Heart left ventricle (tissue), 16 donors: ENCODE measurements at regions not wholly inside any gene's neighbourhood (a gene's known extent, or its start where the extent isn't known, plus 50 kb on each side); places are given as distances from the start of the nearest gene placed in this dataset.

Source experiments
- ATAC-seq, 4 donors: fragments of 200-7000 bp; cut with Tn5 transposase; one replicate each; pipeline ENCODE4 v1.9.1; 2020 to 2022; ENCODE audit warnings: moderate library complexity in 4 of 4, mild to moderate bottlenecking in 3 of 4, moderate number of reproducible peaks in 1 of 4
- DNase-seq, 5 donors: peaks; one replicate each; pipeline ENCODE4 v3.0.0-alpha.2; 2020
- H3K27ac ChIP-seq, 12 donors: fragments of 200-600 bp; sonication (generic) in 4 of 12; one replicate each; pipeline versions ENCODE4 v1.5.0 to v1.8.0; 2016 to 2022; ENCODE audit warnings: mild to moderate bottlenecking in 2 of 12
- H3K27me3 ChIP-seq, 9 donors: fragments of 200-600 bp; sonication (generic) in 2 of 9; one replicate each; pipeline versions ENCODE4 v1.5.1 to v1.8.0; 2016 to 2022; ENCODE audit warnings: mild to moderate bottlenecking in 3 of 9
- H3K36me3 ChIP-seq, 9 donors: fragments of 200-600 bp; sonication (generic) in 2 of 9; one replicate each; pipeline versions ENCODE4 v1.5.0 to v1.8.0; 2018 to 2022; ENCODE audit warnings: mild to moderate bottlenecking in 2 of 9
- H3K4me1 ChIP-seq, 12 donors: fragments of 200-600 bp; sonication (generic) in 4 of 12; one replicate each; pipeline versions ENCODE4 v1.5.0 to v1.8.0; 2016 to 2022; ENCODE audit warnings: mild to moderate bottlenecking in 3 of 12
- H3K4me3 ChIP-seq, 12 donors: fragments of 200-600 bp; sonication (generic) in 4 of 12; one replicate each; pipeline versions ENCODE4 v1.5.0 to v1.8.0; 2017 to 2022; ENCODE audit warnings: mild to moderate bottlenecking in 9 of 12, moderate library complexity in 4 of 12
- H3K9me3 ChIP-seq, 12 donors: fragments of 200-600 bp; sonication (generic) in 4 of 12; one replicate each; pipeline versions ENCODE4 v1.5.0 to v1.8.0; 2016 to 2022; ENCODE audit warnings: mild to moderate bottlenecking in 1 of 12
- POLR2A ChIP-seq, 2 donors: fragments of 450-650 bp; IDR thresholded peaks; one replicate each; pipeline ENCODE4 v1.6.1; 2017; ENCODE audit warnings: antibody characterized with exemption in 2 of 2, mild to moderate bottlenecking in 2 of 2, moderate library complexity in 2 of 2
- WGBS, 4 donors: extraction: QIAGEN DNeasy Blood & Tissue Kit in 2 of 4; methylation state at CpG; one replicate each; pipeline versions ENCODE4 v1.1.5 to v1.1.7; 2013 to 2018; 5-methylcytosine and 5-hydroxymethylcytosine counted together
- intact Hi-C, 10 donors: fragments of 100-400 bp; cut with DNase I; formaldehyde crosslinking; loops; one replicate each; pipeline versions ENCODE4 v1.11.1 to v1.14.2; 2022
- TF ChIP-seq, protein P1 (sequence below), 12 donors: fragments of 200-600 bp; sonication (generic) in 4 of 12; IDR thresholded peaks; one replicate each; pipeline versions ENCODE4 v1.5.0 to v1.8.0; 2018 to 2022; ENCODE audit warnings: antibody characterized with exemption in 12 of 12, mild to moderate bottlenecking in 5 of 12
- donor health status: ischemic (EF 13 %, LVEDD 7.1; RV severe dilation, severe dysfunction).
- donor health status: healthy with polysubstance abuse.
- donor health status: DM: no; HTN: yes; CAD: no.
- donor health status: DM: no; HTN: no; CAD: no.
- donor health status: ischemic (EF 25% LVEDD 6.9; RV normal size, moderate dysfunction).
- donor health status: ischemic (EF 25% LVEDD 5.7; RV mildly dilated, moderate dysfunction).
- donor health status: healthy.
- donor health status: DM: yes; HTN: yes; CAD: no.
- donor health status: ischemic (EF 35%, LVEDD 5.7; RV mildly dilated, moderate dysfunction).
- donor health status: nonischemic (EF 11% LVEDD 7.7; RV severe dilation, severe dysfunction).
- donor health status: DM: yes; HTN: yes; CAD: no.
- donor health status: PGD.
- donor health status: ischemic (EF 29% LVEDD 5.4; RV normal size, mild dysfunction).
- donor health status: nonischemic (EF 23%, LVEDD 6.1; RV moderate dilation, normal function).

DNA sequence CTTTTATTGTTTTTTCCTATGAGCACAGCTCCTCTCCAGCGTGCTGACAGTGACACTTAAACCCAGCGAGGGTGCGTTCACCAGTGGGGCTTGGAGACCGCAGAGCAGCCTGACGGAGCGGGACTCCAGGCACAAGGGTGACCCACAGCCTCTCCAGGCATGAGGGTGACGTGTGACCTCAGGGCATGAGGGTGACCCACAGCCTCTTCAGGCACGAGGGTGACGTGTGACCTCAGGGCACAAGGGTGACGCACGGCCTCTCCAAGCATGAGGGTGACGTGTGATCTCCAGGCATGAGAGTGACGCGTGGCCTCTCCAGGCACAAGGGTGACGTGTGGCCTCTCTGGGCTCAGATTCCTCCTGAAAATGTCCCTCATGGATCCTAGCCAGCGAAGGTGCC is 164.3 kb upstream of the TCERG1L start:
- no peak overlapping the region for H3K4me3 ChIP-seq
- ATAC-seq (no peak), DNase-seq (no peak)
- no peak overlapping the region for H3K27ac ChIP-seq
- H3K4me1 ChIP-seq: no peaks in the 10 kb centered on the region
- intact Hi-C loops: no loop called here
- WGBS, 4 donors: 74 to 84% (median 82%) methylated on average over 15 to 16 of the region's 16 CpGs
- no peak for TF ChIP-seq POLR2A (IDR thresholded peaks at IDR 0.05)
- TF ChIP-seq, protein P1, sequence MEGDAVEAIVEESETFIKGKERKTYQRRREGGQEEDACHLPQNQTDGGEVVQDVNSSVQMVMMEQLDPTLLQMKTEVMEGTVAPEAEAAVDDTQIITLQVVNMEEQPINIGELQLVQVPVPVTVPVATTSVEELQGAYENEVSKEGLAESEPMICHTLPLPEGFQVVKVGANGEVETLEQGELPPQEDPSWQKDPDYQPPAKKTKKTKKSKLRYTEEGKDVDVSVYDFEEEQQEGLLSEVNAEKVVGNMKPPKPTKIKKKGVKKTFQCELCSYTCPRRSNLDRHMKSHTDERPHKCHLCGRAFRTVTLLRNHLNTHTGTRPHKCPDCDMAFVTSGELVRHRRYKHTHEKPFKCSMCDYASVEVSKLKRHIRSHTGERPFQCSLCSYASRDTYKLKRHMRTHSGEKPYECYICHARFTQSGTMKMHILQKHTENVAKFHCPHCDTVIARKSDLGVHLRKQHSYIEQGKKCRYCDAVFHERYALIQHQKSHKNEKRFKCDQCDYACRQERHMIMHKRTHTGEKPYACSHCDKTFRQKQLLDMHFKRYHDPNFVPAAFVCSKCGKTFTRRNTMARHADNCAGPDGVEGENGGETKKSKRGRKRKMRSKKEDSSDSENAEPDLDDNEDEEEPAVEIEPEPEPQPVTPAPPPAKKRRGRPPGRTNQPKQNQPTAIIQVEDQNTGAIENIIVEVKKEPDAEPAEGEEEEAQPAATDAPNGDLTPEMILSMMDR (IDR thresholded peaks at IDR 0.05): no peak
- H3K9me3 ChIP-seq: no peaks in the 10 kb centered on the region
- H3K36me3 ChIP-seq: no peaks in the 10 kb centered on the region
- peaks cover 0 to 39% (median 0%) of the 10 kb centered on the region in 9 donors for H3K27me3 ChIP-seq

DNA sequence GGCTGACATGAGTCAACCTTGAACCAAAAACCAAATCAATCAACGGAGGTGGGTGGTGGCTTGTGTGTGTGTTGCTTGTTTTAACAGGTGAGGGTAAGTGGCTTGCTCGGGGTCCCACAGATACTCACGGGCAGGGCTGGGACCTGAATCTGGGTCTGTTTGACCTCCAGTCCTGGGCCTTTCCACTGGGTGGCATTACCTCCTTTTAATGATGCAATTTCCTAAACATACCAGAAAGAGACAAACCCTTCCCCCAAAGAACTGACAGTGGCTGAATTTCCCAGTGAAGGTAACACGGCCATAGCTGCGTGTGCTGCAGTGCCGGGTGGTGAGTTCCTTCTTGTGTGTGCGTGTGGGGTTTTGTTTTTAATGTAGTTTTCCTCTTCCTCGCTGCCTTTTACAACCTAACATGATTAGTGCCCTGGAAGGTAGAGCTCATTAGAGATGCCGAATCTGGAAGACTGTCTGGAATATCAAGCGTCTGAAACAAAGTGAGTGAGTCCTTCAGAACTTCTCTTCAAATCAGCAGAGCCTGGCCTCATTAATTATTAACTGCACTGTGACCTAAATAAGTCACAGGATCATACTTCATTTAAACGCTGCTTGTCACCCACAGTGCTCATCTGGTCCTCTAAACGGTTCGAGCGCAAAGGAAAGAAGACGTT is 166.1 kb upstream of the TCERG1L start:
- WGBS, 4 donors: 67 to 76% (median 73%) methylated on average over 15 of the region's 15 CpGs
- no peak for ATAC-seq
- H3K27ac ChIP-seq: no peak overlapping the region
- no peaks in the 10 kb centered on the region for H3K4me1 ChIP-seq
- no peak overlapping the region for H3K4me3 ChIP-seq
- intact Hi-C loops: no loop called here
- H3K36me3 ChIP-seq: no peaks in the 10 kb centered on the region
- H3K27me3 ChIP-seq: peaks cover 0 to 39% (median 0%) of the 10 kb centered on the region in 9 donors
- no peak for TF ChIP-seq POLR2A (IDR thresholded peaks at IDR 0.05)
- TF ChIP-seq, protein P1 (IDR thresholded peaks at IDR 0.05): no peak
- H3K9me3 ChIP-seq: no peaks in the 10 kb centered on the region
- DNase-seq: no peak

DNA sequence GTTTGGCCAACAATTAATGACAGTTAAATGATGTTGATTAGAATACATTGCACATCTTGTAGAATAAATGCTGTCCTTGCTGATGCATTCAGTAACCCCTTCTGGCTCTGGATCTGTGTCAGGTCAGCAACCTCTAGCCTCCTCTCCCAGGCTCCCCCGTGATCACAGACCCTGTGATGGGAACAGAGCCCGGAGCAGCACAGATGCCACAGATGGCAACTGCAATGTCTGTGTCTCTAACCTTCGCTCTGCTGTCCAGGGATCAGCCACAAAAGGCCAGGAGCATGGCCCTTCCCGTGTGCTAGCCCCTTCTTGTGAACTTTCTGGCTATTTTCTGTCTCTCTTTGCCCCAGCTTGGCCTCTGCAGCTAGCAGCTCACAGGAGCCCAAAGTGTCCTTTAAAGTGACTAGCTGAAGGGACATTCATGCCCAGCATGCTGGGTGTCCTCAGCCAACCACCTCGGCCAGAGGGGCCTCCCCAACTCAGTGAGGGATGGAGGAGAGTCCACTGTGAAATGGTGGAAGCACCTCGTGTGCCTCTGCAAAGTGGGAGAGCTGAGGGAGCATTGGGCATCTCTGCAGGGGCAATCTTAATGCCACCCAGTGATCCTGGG is 167.0 kb upstream of the TCERG1L start:
- 49 to 58% (median 53%) methylated on average over 6 of the region's 6 CpGs for WGBS, 4 donors
- ATAC-seq (no peak), DNase-seq (no peak)
- H3K27ac ChIP-seq: no peak overlapping the region
- no peaks in the 10 kb centered on the region for H3K9me3 ChIP-seq
- H3K4me3 ChIP-seq: no peak overlapping the region
- TF ChIP-seq POLR2A (IDR thresholded peaks at IDR 0.05): no peak
- TF ChIP-seq, protein P1 (IDR thresholded peaks at IDR 0.05): no peak
- H3K27me3 ChIP-seq: peaks cover 0 to 30% (median 0%) of the 10 kb centered on the region in 9 donors
- no peaks in the 10 kb centered on the region for H3K36me3 ChIP-seq
- intact Hi-C loops: no loop called here
- H3K4me1 ChIP-seq: no peaks in the 10 kb centered on the region

DNA sequence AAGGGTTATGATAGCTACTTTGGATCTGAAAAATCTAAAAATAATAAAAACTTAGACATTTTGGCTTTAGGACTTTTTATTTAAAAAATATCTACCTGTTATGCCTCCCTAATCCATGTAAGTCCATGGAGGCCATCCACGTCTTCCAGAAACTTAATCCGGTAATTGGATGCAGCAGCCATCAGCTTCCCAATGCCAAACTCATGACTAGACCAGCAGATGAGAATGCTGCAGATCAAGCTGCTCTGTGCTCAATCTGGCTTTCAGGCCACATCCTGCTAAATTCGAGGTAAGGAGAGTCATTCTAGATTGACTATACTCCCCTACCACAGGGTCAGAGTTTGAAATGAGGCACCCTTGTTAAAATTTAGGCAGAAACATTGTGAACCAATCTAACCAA is 168.5 kb upstream of the TCERG1L start:
- no peaks in the 10 kb centered on the region for H3K36me3 ChIP-seq
- no peak overlapping the region for H3K27ac ChIP-seq
- H3K4me1 ChIP-seq: no peaks in the 10 kb centered on the region
- H3K4me3 ChIP-seq: no peak overlapping the region
- ATAC-seq: no peak
- TF ChIP-seq POLR2A (IDR thresholded peaks at IDR 0.05): no peak
- TF ChIP-seq, protein P1 (IDR thresholded peaks at IDR 0.05): no peak
- DNase-seq: no peak
- peaks cover 0 to 18% (median 0%) of the 10 kb centered on the region in 9 donors for H3K27me3 ChIP-seq
- H3K9me3 ChIP-seq: no peaks in the 10 kb centered on the region
- WGBS, 4 donors: 65 to 79% (median 75%) methylated on average over 3 of the region's 3 CpGs
- intact Hi-C loops: no loop called here
